HG02840 (cell line): ENCODE measurements at regions not wholly inside any gene's neighbourhood (a gene's known extent, or its start where the extent isn't known, plus 50 kb on each side); places are given as distances from the start of the nearest gene placed in this dataset.
A peak's percentile ranks its signal among the peaks of the same experiment; 100 is the strongest.

Source experiments
- ATAC-seq: cut with Tn5 transposase; IDR thresholded peaks from one replicate; pipeline ENCODE4 v1.9.1; 2021; ENCODE audit warnings: mild to moderate bottlenecking, moderate library complexity, moderate number of reproducible peaks; ENCODE audit not compliant: unreplicated experiment, low FRiP score

- ATAC-seq: no peak
Observed at GRCh38 chr1:184919892-184920291, 54.4 kb downstream of the NIBAN1 start.

GRCh38 chr1:184915463-184916090 lies 58.7 kb downstream of the NIBAN1 start:
- ATAC-seq: no peak

- ATAC-seq: no peak
Observed at GRCh38 chr1:184914149-184914548, 60.2 kb downstream of the NIBAN1 start.

- ATAC-seq: no peak
Observed at GRCh38 chr1:184912392-184912791, 61.9 kb downstream of the NIBAN1 start.

- ATAC-seq: no peak
Observed at GRCh38 chr1:184911830-184912229, 62.5 kb downstream of the NIBAN1 start.

GRCh38 chr1:184911103-184911745 lies 63.1 kb downstream of the NIBAN1 start:
- no peak for ATAC-seq

- ATAC-seq: no peak
Observed at GRCh38 chr1:184910691-184911091, 63.6 kb downstream of the NIBAN1 start.

- no peak for ATAC-seq
Observed at GRCh38 chr1:184910005-184910404, 64.3 kb downstream of the NIBAN1 start.

GRCh38 chr1:184909019-184909418 lies 65.3 kb downstream of the NIBAN1 start:
- no peak for ATAC-seq

GRCh38 chr1:184908506-184908905 lies 65.8 kb downstream of the NIBAN1 start:
- no peak for ATAC-seq

- ATAC-seq: no peak
Observed at GRCh38 chr1:184907500-184907899, 66.8 kb downstream of the NIBAN1 start.

GRCh38 chr1:184906761-184907160 lies 67.5 kb downstream of the NIBAN1 start:
- ATAC-seq: no peak

- ATAC-seq: no peak
Observed at GRCh38 chr1:184905601-184906322, 68.5 kb downstream of the NIBAN1 start.

GRCh38 chr1:184903111-184903692 lies 71.1 kb downstream of the NIBAN1 start:
- ATAC-seq: no peak

- ATAC-seq: no peak
Observed at GRCh38 chr1:184900507-184900906, 73.8 kb downstream of the NIBAN1 start.

GRCh38 chr1:184896000-184896399 lies 78.3 kb downstream of the NIBAN1 start:
- no peak for ATAC-seq

- ATAC-seq: no peak
Observed at GRCh38 chr1:184895086-184895485, 79.2 kb downstream of the NIBAN1 start.

GRCh38 chr1:184893695-184894094 lies 80.6 kb downstream of the NIBAN1 start:
- ATAC-seq: no peak

GRCh38 chr1:184892116-184892515 lies 82.2 kb downstream of the NIBAN1 start:
- peak; percentile 77 for ATAC-seq

- ATAC-seq: no peak
Observed at GRCh38 chr1:184891440-184891839, 82.9 kb downstream of the NIBAN1 start.

- no peak for ATAC-seq
Observed at GRCh38 chr1:184890539-184890973, 83.8 kb downstream of the NIBAN1 start.
